GM19395 (cell line): ENCODE measurements at regions not wholly inside any gene's neighbourhood (a gene's known extent, or its start where the extent isn't known, plus 50 kb on each side); places are given as distances from the start of the nearest gene placed in this dataset.

Experiments used
- ATAC-seq: cut with Tn5 transposase; IDR thresholded peaks from one replicate; pipeline ENCODE4 v1.9.1; 2021; ENCODE audit warnings: mild to moderate bottlenecking, moderate library complexity; ENCODE audit not compliant: unreplicated experiment

- ATAC-seq, result peak; percentile 98
These were observed 165.9 kb upstream of the TANK start for GRCh38 chr2:160994141-160995002.

DNA sequence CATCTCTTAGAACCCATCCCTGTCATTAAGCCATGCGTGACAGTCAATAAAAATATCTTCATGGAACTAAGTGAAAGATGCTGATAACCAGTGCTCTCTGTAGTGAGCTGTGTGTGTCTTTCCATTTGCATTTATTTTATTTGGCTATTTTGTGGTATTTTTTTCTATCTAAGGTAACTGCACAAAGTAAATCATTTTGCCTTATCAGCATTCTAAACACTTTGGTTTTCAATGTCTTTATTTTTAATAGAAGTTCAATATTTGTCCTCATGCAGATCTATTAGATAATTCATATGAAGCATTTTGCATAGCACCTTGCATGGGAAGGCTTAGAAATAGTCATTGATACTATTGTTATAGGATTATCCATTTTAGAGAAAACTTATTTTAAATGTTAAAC lies 163.6 kb upstream of the TANK start:
- ATAC-seq, result no peak

DNA sequence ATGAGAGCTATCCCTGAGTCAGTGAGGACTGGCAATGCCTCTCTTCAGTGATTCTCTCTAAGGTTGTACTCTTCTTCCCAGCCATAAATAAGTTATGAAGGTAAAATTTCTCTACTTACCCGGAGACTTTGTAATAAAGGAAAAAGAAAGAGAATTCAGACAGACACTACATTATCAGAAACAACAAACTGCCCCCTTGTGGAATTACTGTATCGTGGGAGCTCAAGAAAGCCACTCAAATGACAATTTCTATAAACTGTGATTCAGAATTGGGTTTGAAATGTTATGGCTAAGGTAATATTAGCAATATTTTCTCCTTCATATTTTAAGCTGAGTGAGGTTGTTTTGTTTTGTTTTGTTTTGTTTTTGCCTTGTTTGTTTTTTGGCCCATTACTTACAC lies 155.8 kb upstream of the TANK start:
- no peak for ATAC-seq

GRCh38 chr2:161005170-161005569 lies 155.1 kb upstream of the TANK start:
- ATAC-seq, result no peak

GRCh38 chr2:161008311-161008710 lies 151.9 kb upstream of the TANK start:
- ATAC-seq, result no peak

DNA sequence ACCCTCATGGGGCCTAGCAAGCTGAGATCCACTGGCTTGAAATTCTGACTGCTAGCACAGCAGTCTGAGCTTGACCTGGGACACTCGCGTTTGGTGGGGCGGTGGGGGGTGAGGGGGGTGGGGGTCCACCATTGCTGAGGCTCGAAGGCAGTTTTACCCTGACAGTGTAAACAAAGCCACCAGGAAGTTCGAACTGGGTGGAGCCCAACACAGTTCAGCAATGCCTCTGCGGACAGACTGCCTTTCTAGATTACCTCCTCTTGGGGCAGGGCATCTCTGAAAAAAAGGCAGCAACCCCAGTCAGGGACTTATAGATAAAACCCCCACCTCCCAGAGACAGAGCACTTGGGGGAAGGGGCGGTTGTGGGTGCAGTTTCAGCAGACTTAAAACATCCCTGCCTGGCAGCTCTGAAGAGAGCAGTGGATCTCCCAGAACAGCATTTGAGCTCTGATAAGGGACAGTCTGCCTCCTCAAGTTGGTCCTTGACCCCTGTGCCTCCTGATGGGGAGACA lies 149.7 kb upstream of the TANK start:
- ATAC-seq, result no peak

DNA sequence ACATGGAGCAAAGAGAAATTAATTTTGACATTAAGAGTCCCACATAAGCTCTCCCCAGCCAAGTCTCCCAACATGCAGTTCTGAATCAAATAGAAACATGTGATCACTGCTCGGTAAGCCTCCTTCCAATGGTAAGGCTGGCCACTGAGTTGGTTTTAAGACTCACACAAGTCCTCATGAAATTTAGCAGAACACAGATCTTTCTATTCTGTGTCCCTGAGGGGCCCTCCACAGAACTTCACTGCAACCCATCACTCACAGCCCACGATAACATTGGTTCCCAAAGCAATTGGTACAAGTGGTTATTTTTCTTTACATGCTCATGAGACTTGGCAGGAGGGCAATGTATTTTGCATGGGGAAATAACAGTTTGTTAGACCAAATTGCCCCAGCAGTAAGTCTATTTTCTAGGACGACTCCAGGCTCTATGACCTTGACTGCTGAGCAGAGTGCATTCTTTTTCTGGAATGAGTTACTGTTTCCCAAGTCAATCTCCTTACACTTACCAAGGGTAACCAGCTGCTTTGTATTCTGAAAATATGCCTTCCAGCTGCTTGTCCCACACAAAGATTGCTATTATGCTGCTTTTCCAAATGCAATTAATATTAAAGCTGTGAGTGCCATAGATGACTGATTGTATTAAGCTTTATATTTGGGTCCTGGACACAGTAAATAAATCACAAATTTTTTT lies 142.3 kb upstream of the TANK start:
- ATAC-seq, result no peak

DNA sequence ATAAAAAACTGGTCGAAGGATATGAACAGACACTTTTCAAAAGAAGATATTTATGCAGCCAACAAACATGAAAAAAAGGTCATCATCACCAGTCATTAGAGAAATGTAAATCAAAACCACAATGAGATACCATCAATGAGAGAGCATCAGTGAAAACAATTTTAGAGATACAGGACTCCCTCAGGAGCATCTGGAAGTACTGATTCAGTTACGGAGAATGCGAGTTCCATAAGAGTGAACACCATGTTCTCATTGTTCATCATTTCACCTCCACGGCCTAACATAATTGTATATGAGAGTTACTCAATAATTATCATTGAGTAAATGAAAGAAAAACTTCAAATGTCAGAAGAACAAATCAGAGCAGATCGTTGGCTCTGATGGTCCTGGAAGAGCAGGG lies 140.9 kb upstream of the TANK start:
- no peak for ATAC-seq

DNA sequence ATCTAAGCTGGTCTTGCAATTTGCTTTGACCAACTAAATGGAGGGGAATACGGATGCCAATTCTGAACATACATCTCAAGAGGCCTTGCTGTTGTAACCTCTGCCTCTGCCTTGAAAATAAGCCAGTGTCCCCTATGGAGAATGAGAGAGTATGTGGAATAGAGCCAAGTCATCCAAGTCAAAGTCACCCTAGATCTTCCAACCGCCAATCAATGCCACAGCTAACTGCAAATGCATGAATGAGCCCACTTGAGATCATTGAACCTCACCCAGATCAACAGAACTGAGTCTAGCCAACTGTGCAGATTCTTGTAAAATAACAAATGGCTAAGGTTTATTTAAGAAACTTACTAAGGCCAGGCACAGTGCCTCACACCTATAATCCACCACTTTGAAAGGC lies 139.8 kb upstream of the TANK start:
- ATAC-seq, result no peak

DNA sequence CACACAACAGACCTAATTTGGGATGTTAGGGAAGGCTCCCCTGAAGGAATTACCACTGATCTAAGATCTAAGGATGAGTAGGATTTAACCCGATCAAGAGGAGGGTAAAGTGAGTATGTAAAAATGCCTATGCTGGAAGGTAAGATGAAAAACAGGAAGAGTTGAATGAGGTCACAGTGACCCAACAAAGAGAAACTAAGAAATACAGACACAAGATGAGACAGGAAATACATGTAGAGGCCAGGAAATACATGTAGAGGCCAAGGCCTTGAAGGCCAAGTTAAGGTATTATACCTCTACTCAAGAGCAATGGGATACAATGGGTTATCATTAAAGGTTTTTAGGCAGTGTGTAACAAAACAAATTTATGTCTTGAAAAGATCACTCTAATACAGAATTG lies 131.6 kb upstream of the TANK start:
- ATAC-seq, result no peak

GRCh38 chr2:161029321-161029720 lies 130.9 kb upstream of the TANK start:
- no peak for ATAC-seq

- ATAC-seq, result no peak
These were observed 129.8 kb upstream of the TANK start for GRCh38 chr2:161030260-161031063.

- no peak for ATAC-seq
These were observed 128.7 kb upstream of the TANK start for GRCh38 chr2:161031511-161031910.

GRCh38 chr2:161032635-161033034 lies 127.6 kb upstream of the TANK start:
- ATAC-seq, result no peak

DNA sequence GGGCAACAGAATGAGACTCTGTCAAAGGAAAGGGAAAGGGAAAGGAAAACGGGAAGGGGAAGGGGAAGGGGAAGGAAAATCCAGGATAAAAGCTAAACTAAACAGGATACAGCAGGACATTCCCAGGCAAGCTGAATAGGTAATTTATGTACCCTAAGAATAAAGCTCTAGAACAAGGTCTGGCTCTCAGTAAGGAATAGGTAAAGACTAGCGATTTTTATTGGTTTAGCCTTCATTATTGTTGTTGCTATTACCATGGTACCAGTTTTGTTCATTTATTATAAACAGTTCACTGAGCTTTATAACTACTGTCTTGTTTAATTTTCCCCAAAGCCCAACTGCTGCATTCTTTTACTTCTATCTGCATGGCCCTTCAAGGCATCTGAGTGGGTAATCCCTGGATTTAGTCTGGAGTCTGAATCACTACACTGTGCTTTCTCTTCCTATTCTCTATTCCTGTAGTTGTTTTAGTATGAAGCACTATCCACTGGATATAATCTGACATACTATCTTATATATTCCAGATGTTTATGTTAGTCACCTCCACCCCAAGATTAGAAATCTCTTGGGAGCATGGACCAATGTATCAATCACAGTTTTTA lies 127.1 kb upstream of the TANK start:
- no peak for ATAC-seq

GRCh38 chr2:161036926-161037325 lies 123.3 kb upstream of the TANK start:
- no peak for ATAC-seq

DNA sequence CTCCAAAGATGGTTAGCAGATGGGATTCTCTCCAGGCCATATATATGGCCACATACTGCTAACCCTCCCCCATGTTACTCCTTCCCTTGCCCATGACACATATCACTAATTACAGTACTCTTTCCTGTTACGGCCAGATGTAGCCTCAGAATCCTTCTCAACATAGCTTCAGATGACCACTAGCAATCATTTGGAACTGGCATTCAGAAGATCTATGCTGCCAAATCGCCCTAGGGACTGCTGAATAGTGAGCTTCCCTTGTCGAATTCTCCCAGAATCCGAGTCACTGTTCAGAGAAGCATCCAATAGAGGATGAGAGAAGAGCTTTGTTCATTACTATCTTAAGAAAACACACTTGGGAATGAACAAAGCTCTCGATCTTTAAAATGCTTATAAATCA lies 121.2 kb upstream of the TANK start:
- no peak for ATAC-seq

DNA sequence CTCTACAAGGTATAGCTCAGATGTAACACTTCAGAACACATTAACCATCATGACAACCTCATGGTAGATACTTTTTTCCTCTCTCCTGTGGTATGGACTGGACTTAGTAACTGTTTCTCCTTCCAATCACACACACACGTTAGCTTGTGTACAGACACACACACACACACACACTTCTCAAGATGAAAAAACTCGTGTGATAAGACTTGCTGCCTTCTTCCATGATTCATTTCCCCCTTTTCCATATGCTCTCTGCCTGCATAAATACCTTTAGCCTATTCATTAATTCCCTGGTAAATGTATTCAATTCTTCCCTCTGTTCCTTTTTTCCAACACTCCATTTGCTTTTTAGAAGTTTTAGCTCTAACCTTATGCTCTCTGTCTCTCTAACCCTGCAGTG lies 118.9 kb upstream of the TANK start:
- ATAC-seq, result no peak

- ATAC-seq, result no peak
These were observed 117.1 kb upstream of the TANK start for GRCh38 chr2:161042990-161043625.

DNA sequence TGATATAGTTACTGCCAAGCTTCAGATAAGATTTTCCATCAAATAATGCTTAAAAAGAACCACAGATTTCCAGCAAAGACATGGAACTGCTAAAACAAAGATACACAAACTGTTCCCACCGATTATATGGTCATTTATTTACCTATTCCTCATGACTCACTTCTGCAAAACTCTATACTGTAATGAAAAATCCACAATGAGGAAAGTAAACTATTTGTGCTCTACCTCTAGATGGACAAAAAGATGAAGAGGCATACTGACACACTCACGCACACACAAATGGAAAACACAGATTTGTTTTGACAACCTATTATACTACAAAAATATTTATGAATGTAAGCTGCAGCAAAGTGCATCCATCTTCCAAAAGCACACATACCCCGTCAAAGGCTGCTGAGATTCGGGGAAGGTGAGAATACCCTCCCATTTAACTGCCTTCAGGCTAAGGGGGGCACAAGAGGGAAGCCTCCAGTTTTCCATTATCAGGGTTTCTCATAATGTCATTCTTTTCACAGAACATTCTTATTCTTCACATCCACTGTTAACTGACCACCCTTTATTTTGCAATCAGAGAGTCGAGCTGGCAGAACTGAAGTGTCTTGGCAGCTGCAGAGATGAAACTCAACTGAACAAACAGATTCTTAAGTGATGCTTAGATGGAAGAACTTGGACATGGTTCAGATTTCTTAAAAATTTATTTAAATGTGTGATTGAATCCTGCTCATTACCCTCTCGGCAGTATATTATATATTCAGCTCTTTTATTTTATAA lies 115.9 kb upstream of the TANK start:
- no peak for ATAC-seq
